H1 (cell line): ENCODE measurements at regions not wholly inside any gene's neighbourhood (a gene's known extent, or its start where the extent isn't known, plus 50 kb on each side); places are given as distances from the start of the nearest gene placed in this dataset.

Source experiments
- CTCF ChIA-PET: fragments of 300-600 bp; sonication (Branson Sonifier 250); formaldehyde crosslinking; loops from one replicate; lab custom pipeline; 2021; ENCODE audit not compliant: partially characterized antibody; lab: Charles Lee
- POLR2A ChIA-PET: fragments of 300-600 bp; sonication (Branson Sonifier 250); formaldehyde crosslinking; loops from one replicate; lab custom pipeline; 2021; ENCODE audit warnings: inconsistent platforms; ENCODE audit not compliant: partially characterized antibody; lab: Charles Lee
- DNase-seq, 2 experiments: peaks; one replicate each; pipeline versions ENCODE4 v3.0.0 to v3.0.0-alpha.2; 2010 to 2022; ENCODE audit warnings: low spot score in 2 of 2, low read depth in 1 of 2, mixed read lengths in 1 of 2
- FAIRE-seq: peaks from 2 replicates; lab custom pipeline; 2011; peaks lifted over from hg19 to GRCh38; lab: Jason Lieb, UNC
- H2AFZ ChIP-seq: 2 replicates; pipeline ENCODE4 v1.8.1; 2012; ENCODE audit warnings: low read length, inconsistent platforms
- H2AK5ac ChIP-seq: 2 replicates; pipeline ENCODE4 v1.6.1; 2013; ENCODE audit warnings: low read depth, low read length
- H2BK120ac ChIP-seq: replicated peaks from 2 replicates; pipeline ENCODE3; 2013; ENCODE audit warnings: low read depth, low read length, inconsistent platforms
- H2BK12ac ChIP-seq: 2 replicates; pipeline ENCODE4 v1.6.1; 2013; ENCODE audit warnings: low read depth, low read length
- H2BK15ac ChIP-seq: 2 replicates; pipeline ENCODE4 v1.6.1; 2013; ENCODE audit warnings: low read length
- H2BK20ac ChIP-seq: 2 replicates; pipeline ENCODE4 v1.6.1; 2013; ENCODE audit warnings: low read length
- H2BK5ac ChIP-seq: 2 replicates; pipeline ENCODE4 v1.6.1; 2013; ENCODE audit warnings: low read depth, low read length
- H3K14ac ChIP-seq: 2 replicates; pipeline ENCODE4 v1.6.1; 2013; ENCODE audit warnings: inconsistent platforms; ENCODE audit not compliant: insufficient read length
- H3K18ac ChIP-seq: 2 replicates; pipeline ENCODE4 v1.6.1; 2013; ENCODE audit warnings: low read length; ENCODE audit errors: extremely low read depth
- H3K23ac ChIP-seq: 2 replicates; pipeline ENCODE4 v1.6.1; 2013; ENCODE audit warnings: inconsistent platforms; ENCODE audit not compliant: insufficient read length
- H3K23me2 ChIP-seq: 2 replicates; pipeline ENCODE4 v1.6.1; 2013; ENCODE audit warnings: low read depth, low read length
- H3K27ac ChIP-seq: 2 replicates; pipeline ENCODE4 v1.6.1; 2011; ENCODE audit warnings: low read depth, low read length, inconsistent platforms
- H3K27me3 ChIP-seq, 4 experiments: replicated peaks in 1 of 4; 1 replicate in 1 of 4; 2 replicates in 3 of 4; pipeline versions ENCODE4 v1.6.1 to v1.8.1; 2011 to 2013; ENCODE audit warnings: low read length in 3 of 4, mild to moderate bottlenecking in 3 of 4, inconsistent platforms in 2 of 4, mixed read lengths in 2 of 4, moderate library complexity in 1 of 4; ENCODE audit not compliant: control insufficient read depth in 3 of 4, insufficient read depth in 3 of 4; ENCODE audit errors: extremely low read depth in 1 of 4
- H3K36me3 ChIP-seq, 4 experiments: 2 replicates each; pipeline versions ENCODE4 v1.6.1 to v1.8.1; 2011 to 2013; ENCODE audit warnings: mild to moderate bottlenecking in 4 of 4, low read length in 3 of 4, moderate library complexity in 2 of 4, control low read depth in 1 of 4, inconsistent platforms in 1 of 4; ENCODE audit not compliant: insufficient read depth in 4 of 4, control insufficient read depth in 2 of 4
- H3K4ac ChIP-seq: replicated peaks from 2 replicates; pipeline ENCODE3; 2013; ENCODE audit warnings: low read length, low read depth, mixed read lengths, inconsistent platforms; ENCODE audit not compliant: insufficient read length
- H3K4me1 ChIP-seq, 4 experiments: replicated peaks in 1 of 4; 1 replicate in 1 of 4; 2 replicates in 3 of 4; pipeline versions ENCODE4 v1.6.1 to v1.8.1; 2011 to 2013; ENCODE audit warnings: low read length in 3 of 4, inconsistent platforms in 2 of 4, mixed read lengths in 1 of 4; ENCODE audit not compliant: insufficient read depth in 4 of 4, control insufficient read depth in 3 of 4
- H3K4me2 ChIP-seq, 2 experiments: 2 replicates each; pipeline versions ENCODE4 v1.6.1 to v1.8.1; 2011 to 2013; ENCODE audit warnings: low read depth in 2 of 2, low read length in 2 of 2, control low read depth in 1 of 2, inconsistent platforms in 1 of 2, mild to moderate bottlenecking in 1 of 2; ENCODE audit not compliant: insufficient read depth in 1 of 2
- H3K4me3 ChIP-seq, 4 experiments: fragments of 200-600, 300-600 bp in 1 of 4; sonication (generic), shearing (Covaris generic), sonication (Bioruptor Twin) in 1 of 4; 2 replicates each; pipeline versions ENCODE4 v1.5.1 to v1.8.1; 2011 to 2016; ENCODE audit warnings: low read length in 4 of 4, low read depth in 3 of 4, control low read depth in 2 of 4, inconsistent platforms in 2 of 4, mild to moderate bottlenecking in 2 of 4, mixed read lengths in 1 of 4, moderate library complexity in 1 of 4; ENCODE audit not compliant: insufficient read depth in 2 of 4; ENCODE audit errors: extremely low read depth in 1 of 4
- H3K56ac ChIP-seq: replicated peaks from 2 replicates; pipeline ENCODE3; 2013; ENCODE audit warnings: low read depth, mild to moderate bottlenecking, mixed read lengths, low read length, inconsistent platforms; ENCODE audit not compliant: insufficient read length
- H3K79me1 ChIP-seq: 2 replicates; pipeline ENCODE4 v1.6.1; 2013; ENCODE audit warnings: low read depth, low read length, control low read depth
- H3K79me2 ChIP-seq, 2 experiments: 2 replicates each; pipeline versions ENCODE4 v1.6.1 to v1.8.1; 2012 to 2013; ENCODE audit warnings: low read length in 2 of 2, mild to moderate bottlenecking in 2 of 2, inconsistent platforms in 1 of 2; ENCODE audit not compliant: insufficient read depth in 2 of 2, control insufficient read depth in 1 of 2
- H3K9ac ChIP-seq, 4 experiments: replicated peaks in 1 of 4; 1 replicate in 1 of 4; 2 replicates in 3 of 4; pipeline versions ENCODE4 v1.6.1 to v1.8.1; 2011 to 2013; ENCODE audit warnings: low read depth in 3 of 4, low read length in 3 of 4, control low read depth in 2 of 4, mild to moderate bottlenecking in 2 of 4, moderate library complexity in 2 of 4, inconsistent platforms in 1 of 4; ENCODE audit errors: extremely low read depth in 1 of 4
- H3K9me3 ChIP-seq, 2 experiments: 2 replicates each; pipeline versions ENCODE4 v1.6.1 to v1.8.1; 2012 to 2013; ENCODE audit warnings: mild to moderate bottlenecking in 2 of 2, moderate library complexity in 2 of 2, control low read depth in 1 of 2, inconsistent platforms in 1 of 2, low read depth in 1 of 2, low read length in 1 of 2, mixed read lengths in 1 of 2; ENCODE audit not compliant: insufficient read depth in 2 of 2
- H4K20me1 ChIP-seq, 2 experiments: replicated peaks in 1 of 2; 2 replicates each; pipeline versions ENCODE3 to v1.8.1; 2011 to 2013; ENCODE audit warnings: inconsistent platforms in 2 of 2, low read length in 2 of 2, mild to moderate bottlenecking in 1 of 2; ENCODE audit not compliant: insufficient read depth in 2 of 2, control insufficient read depth in 1 of 2
- H4K5ac ChIP-seq: 2 replicates; pipeline ENCODE4 v1.6.1; 2013; ENCODE audit warnings: low read length, low read depth, mixed read lengths, inconsistent platforms; ENCODE audit not compliant: insufficient read length
- H4K8ac ChIP-seq: 2 replicates; pipeline ENCODE4 v1.8.0; 2013; ENCODE audit warnings: mild to moderate bottlenecking, moderate library complexity, low read length, inconsistent platforms; ENCODE audit not compliant: insufficient read depth; ENCODE audit errors: extremely low read depth
- H4K91ac ChIP-seq: replicated peaks from 2 replicates; pipeline ENCODE3; 2013; ENCODE audit warnings: low read length, mixed read lengths, inconsistent platforms; ENCODE audit not compliant: insufficient read length
- ATF2 ChIP-seq: IDR thresholded peaks from 2 replicates; pipeline ENCODE4 v1.6.1; 2012; ENCODE audit warnings: low read length, inconsistent platforms
- CREB1 ChIP-seq: IDR thresholded peaks from 2 replicates; pipeline ENCODE4 v1.6.1; 2012; ENCODE audit warnings: inconsistent platforms
- E2F6 ChIP-seq: IDR thresholded peaks from 2 replicates; pipeline ENCODE4 v1.6.1; 2012; ENCODE audit warnings: inconsistent platforms
- GABPA ChIP-seq: IDR thresholded peaks from 2 replicates; pipeline ENCODE4 v1.6.1; 2011; ENCODE audit warnings: mild to moderate bottlenecking, low read length, moderate library complexity, borderline replicate concordance; ENCODE audit not compliant: insufficient read depth
- KDM1A ChIP-seq: fragments of 200-600, 300-600 bp; sonication (generic); IDR thresholded peaks from 2 replicates; pipeline ENCODE4 v1.7.1; 2016; ENCODE audit warnings: mild to moderate bottlenecking, low read length, borderline replicate concordance
- POLR2AphosphoS5 ChIP-seq: IDR thresholded peaks from 2 replicates; pipeline ENCODE4 v1.6.1; 2011; ENCODE audit warnings: low read depth, low read length
- RBBP5 ChIP-seq: IDR thresholded peaks from 2 replicates; pipeline ENCODE4 v1.7.1; 2012; ENCODE audit warnings: low read depth, mild to moderate bottlenecking, inconsistent platforms, low read length, moderate library complexity, borderline replicate concordance
- RFX5 ChIP-seq: IDR thresholded peaks from 2 replicates; pipeline ENCODE4 v1.6.1; 2011; ENCODE audit warnings: low read depth, low read length, improper control_type of control experiment, borderline replicate concordance
- RNF2 ChIP-seq: fragments of 200-900, 300-1000 bp; sonication (generic); IDR thresholded peaks from 2 replicates; pipeline ENCODE4 v1.7.1; 2016; ENCODE audit warnings: borderline replicate concordance, low read depth, mild to moderate bottlenecking, antibody characterized with exemption, low read length; ENCODE audit not compliant: poor library complexity, severe bottlenecking; ENCODE audit errors: missing control alignments
- SP1 ChIP-seq: IDR thresholded peaks from 2 replicates; pipeline ENCODE4 v1.6.1; 2011; ENCODE audit warnings: low read depth, low read length
- SP2 ChIP-seq: IDR thresholded peaks from 2 replicates; pipeline ENCODE4 v1.6.1; 2012; ENCODE audit warnings: mild to moderate bottlenecking, low read length, inconsistent platforms
- TBP ChIP-seq: IDR thresholded peaks from 2 replicates; pipeline ENCODE4 v1.6.1; 2011; ENCODE audit warnings: low read depth, low read length, improper control_type of control experiment
- ZNF274 ChIP-seq: IDR thresholded peaks from 2 replicates; pipeline ENCODE4 v1.7.0; 2012; ENCODE audit warnings: low read length, borderline replicate concordance; ENCODE audit errors: extremely low read depth
- WGBS, 2 experiments: shearing (Covaris generic) in 1 of 2; methylation state at CpG; one replicate each; pipeline versions ENCODE4 v1.1.6 to v1.1.7; 2013 to 2015; ENCODE audit warnings: low lambda C conversion rate in 2 of 2, mixed read lengths in 2 of 2, inconsistent platforms in 1 of 2, low coverage in 1 of 2, missing lambda C conversion rate in 1 of 2; ENCODE audit not compliant: insufficient replicate concordance in 2 of 2, insufficient coverage in 1 of 2, insufficient read length in 1 of 2; ENCODE audit errors: extremely low coverage in 1 of 2, missing lambda C conversion rate in 1 of 2; 5-methylcytosine and 5-hydroxymethylcytosine counted together

- no peak overlapping the region for H3K23ac ChIP-seq
- CTCF ChIA-PET = interaction anchor here (0.6 kb wide), 2 partner anchors 107 to 1282 kb away, joined by 3 to 4 read pairs; no protein-coding TSS in a partner anchor
- TF ChIP-seq ATF2 (no peak), TBP (no peak), CREB1 (no peak), RBBP5 (no peak), SP2 (no peak), KDM1A (no peak), GABPA (no peak), RNF2 (no peak), E2F6 (no peak), SP1 (no peak), ZNF274 (no peak), RFX5 (no peak), POLR2AphosphoS5 (no peak)
These were observed 108.1 kb upstream of the PAQR3 start for GRCh38 chr4:79047316-79047715.

More at GRCh38 chr4:79047316-79047715, 108.1 kb upstream of the PAQR3 start:
- Histone ChIP-seq H4K91ac (no peak overlapping the region), H2BK12ac (no peak overlapping the region), H4K8ac (no peak overlapping the region), H3K9ac (no peak overlapping the region), H3K4me2 (no peak overlapping the region), H2AK5ac (no peak overlapping the region), H4K20me1 (no peaks in the 10 kb centered on the region), H3K79me1 (no peaks in the 10 kb centered on the region), H2AFZ (no peak overlapping the region), H3K23me2 (no peaks in the 10 kb centered on the region), H3K9me3 (no peaks in the 10 kb centered on the region), H3K4me3 (no peak overlapping the region), H3K56ac (no peak overlapping the region), H3K27ac (no peak overlapping the region), H2BK120ac (no peak overlapping the region), H3K14ac (no peak overlapping the region), H3K4ac (no peak overlapping the region), H2BK15ac (no peak overlapping the region), H3K18ac (no peak overlapping the region), H2BK20ac (no peak overlapping the region), H4K5ac (no peak overlapping the region), H2BK5ac (no peak overlapping the region), H3K79me2 (no peaks in the 10 kb centered on the region), H3K36me3 (no peaks in the 10 kb centered on the region), H3K27me3 (no peaks in the 10 kb centered on the region), H3K4me1 (no peaks in the 10 kb centered on the region)
- DNase-seq (no peak), FAIRE-seq (no peak)
- 86% methylated on average over 1 of the region's 1 CpG; no CpG with 5 or more reads in 1 of the 2 experiments for WGBS, 2 experiments
- POLR2A ChIA-PET = no interaction called here
